ENCODE measurements at regions not wholly inside any gene's neighbourhood (a gene's known extent, or its start where the extent isn't known, plus 50 kb on each side); places are given as distances from the start of the nearest gene placed in this dataset.

- TF ChIP-seq CTCF (conservative IDR thresholded peaks at IDR 0.05; ENCODE audit: low read length), result no peak
- no peak for TF ChIP-seq EZH2phosphoT487 (IDR thresholded peaks at IDR 0.05; ENCODE audit: borderline replicate concordance, low read depth, low read length)
These were observed 522.3 kb upstream of the NUDT12 start for GRCh38 chr5:104084896-104085295.
